ACHN (cell line): ENCODE measurements at regions not wholly inside any gene's neighbourhood (a gene's known extent, or its start where the extent isn't known, plus 50 kb on each side); places are given as distances from the start of the nearest gene placed in this dataset.

ENCODE experiments used
- DNase-seq: peaks from one replicate; pipeline ENCODE4 v3.0.0-alpha.2; 2015
- in situ Hi-C: cut with HindIII; loops from 2 replicates; pipeline ENCODE4 v1.10.0; 2017; ENCODE audit warnings: low sequenced_read_pairs, low pct_ligation_motif_present, low pct_unique_long_range_greater_than_20kb

GRCh38 chr13:74675972-74676371, 541.8 kb upstream of the KLF12 start:
- DNase-seq = no peak
- in situ Hi-C loops = no loop called here

DNA sequence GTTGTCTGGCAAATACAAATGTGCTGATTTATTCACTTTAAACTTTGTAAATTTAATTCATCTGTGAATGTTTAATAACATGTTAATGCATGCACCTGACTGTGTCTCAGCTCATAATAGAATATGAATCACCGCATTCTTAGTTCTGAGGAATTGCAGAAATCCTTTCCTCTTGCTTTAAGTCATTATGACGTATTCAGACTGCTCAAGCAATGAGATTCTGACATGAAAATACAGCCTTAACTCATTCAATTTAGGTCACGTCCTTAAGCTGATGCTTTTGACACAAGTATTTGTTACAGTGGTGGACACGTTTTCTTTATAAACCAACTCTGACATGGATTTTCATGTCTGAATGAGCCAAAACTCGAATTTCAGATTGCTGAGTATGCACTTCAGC, 541.0 kb upstream of the KLF12 start:
- DNase-seq = no peak
- in situ Hi-C loops = no loop called here

- no peak for DNase-seq
- in situ Hi-C loops = no loop called here
Measured at GRCh38 chr13:74674720-74675119, 540.5 kb upstream of the KLF12 start.

DNA sequence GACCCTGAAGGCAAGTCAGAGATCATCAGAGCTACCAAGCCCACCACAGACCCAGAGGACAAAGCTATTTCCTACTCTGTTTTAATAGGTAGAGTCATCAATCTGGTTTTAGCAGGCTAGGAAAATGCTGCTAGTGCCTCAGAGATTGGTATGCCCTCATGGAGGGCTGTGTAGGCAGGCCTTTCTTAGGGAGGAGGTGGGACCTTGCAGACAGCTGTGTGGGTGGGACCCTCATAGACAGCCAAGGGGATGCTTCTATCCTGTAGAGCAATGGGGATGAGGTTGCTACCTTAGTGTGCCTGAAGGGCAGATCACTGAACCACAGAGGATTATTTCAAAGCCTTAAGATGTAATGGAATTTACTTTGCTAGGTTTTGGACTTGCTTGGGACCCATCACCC, 534.9 kb upstream of the KLF12 start:
- DNase-seq = no peak

DNA sequence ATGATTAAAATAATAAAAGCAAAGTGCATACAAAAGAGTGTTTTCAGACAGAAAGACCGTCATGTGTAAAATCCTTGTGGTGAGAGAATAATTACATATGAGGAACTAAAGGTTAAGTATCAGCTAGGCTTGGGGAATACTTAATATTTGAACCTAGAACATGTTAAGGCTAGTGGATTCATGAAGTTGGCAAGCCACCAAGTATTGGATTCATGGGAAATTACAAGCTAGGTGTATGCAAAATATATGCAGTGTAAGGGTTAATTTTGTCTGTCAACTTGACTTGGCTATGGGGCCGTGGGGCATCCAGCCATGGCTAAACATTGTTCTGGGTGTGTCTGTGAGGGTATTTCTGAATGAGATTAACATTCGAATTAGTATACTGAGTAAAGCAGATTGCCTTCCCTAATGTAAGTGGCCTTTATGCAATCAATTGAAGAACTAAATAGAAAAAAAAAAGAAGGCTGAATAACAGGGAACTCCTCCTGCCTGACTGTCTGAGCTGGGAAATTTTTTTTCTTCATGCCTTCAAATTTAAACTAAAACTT, 533.5 kb upstream of the KLF12 start:
- no peak for DNase-seq
- in situ Hi-C loops = no loop called here

More for the DNA sequence above, 534.9 kb upstream of the KLF12 start:
- in situ Hi-C loops = no loop called here

DNA sequence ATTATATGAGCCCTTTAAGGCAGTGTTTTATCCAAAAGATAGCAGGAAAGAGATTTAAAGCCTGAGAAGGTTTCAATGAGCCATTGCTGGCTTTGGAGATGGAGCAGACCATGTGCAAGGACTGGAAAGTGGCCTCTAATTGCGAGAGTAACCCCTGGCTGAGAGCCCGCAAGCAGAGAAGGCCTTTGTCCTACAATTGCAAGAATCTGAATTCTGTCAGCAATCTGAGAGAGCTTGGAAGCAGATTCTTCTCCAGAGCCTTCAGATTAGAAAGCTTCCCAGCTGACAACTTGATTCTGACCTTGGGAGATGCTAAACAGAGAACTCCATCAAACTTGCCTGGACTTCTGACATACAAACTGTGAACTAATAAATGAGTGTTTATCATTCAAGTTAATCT, 528.7 kb upstream of the KLF12 start:
- in situ Hi-C loops = no loop called here
- DNase-seq = no peak

GRCh38 chr13:74661851-74662250, 527.6 kb upstream of the KLF12 start:
- in situ Hi-C loops = no loop called here
- no peak for DNase-seq

GRCh38 chr13:74657765-74658164, 523.6 kb upstream of the KLF12 start:
- DNase-seq = no peak
- in situ Hi-C loops = no loop called here

- no peak for DNase-seq
- in situ Hi-C loops = no loop called here
Measured at GRCh38 chr13:74651121-74651520, 516.9 kb upstream of the KLF12 start.

- DNase-seq = no peak
- in situ Hi-C loops = no loop called here
Measured at GRCh38 chr13:74647991-74648390, 513.8 kb upstream of the KLF12 start.

DNA sequence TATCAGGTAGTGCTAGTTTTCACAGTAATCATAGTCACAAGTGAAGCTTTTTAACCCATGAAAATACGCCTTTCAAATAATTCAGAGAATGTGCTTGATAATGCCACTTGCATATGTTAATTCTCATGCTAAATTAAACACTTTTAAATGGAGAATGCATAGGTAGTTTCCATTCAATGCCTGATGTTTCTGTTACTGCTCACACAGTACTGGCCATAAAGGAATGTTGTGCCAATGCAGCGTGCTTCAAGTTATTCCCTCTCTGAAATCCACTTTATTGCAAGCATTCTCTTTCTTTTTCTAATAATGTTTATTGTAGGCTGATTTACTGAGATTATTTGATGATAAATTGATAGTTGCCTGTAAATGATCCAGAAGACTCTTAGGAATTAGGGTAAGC, 513.0 kb upstream of the KLF12 start:
- in situ Hi-C loops = no loop called here
- no peak for DNase-seq

- in situ Hi-C loops = no loop called here
- no peak for DNase-seq
Measured at GRCh38 chr13:74646091-74646490, 511.9 kb upstream of the KLF12 start.

DNA sequence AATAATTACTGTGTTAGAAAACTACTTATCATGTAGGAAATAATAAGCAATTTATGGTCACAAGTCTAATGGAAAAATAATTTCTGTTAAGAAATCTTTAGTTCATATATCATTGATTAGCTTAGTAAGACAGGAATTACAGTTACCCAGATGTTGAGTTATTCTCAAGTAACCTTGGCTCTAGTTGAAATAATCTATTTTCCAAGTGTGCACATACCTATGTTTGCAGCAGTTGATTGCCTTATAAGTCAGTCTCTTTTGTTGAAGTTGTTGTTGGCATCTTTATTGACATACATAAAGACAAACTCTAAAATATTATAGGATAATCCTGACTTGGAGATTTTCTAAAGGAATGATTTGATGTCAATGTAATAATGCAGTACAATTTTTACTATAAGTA, 511.4 kb upstream of the KLF12 start:
- in situ Hi-C loops = no loop called here

DNA sequence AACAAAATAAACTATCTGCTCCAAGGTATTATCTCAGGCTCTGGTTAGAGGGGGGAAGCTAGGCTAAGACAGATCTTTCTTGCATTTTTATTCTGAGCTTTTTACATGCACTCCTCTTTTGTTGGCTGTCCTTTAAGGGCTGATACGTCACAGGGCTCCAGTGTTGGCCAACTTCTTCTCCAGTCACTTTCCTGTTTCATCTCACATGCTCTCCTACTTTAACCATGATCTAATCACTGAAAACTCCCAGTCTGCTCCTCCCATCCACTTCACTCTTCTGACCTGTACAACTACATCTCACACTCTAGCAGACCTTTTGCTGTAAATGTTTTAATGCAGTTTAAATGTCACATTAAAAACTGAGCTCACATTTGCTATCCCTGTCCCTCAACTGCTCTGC, 510.0 kb upstream of the KLF12 start:
- in situ Hi-C loops = no loop called here
- DNase-seq = no peak

More for the DNA sequence above, 511.4 kb upstream of the KLF12 start:
- no peak for DNase-seq

DNA sequence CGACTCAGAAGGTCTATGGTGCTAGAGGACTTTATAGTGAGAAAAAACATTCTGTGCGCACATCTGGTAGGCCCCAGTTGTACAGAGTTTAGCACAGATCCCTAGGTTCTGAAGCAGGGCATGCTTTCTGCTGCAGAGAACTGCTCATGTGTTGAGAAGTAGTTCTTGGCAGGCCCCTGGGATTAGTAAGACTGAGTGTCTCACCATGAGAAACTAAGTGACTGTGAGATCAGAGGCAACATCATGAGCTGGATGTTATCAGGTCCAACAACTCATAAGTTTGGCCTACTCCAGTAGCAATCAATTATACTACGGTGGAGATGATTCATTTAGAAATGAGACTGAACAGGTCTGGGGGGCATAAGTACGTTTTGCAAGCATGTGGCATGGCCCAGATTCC, 507.4 kb upstream of the KLF12 start:
- peak; percentile 0 for DNase-seq
- in situ Hi-C loops = no loop called here

DNA sequence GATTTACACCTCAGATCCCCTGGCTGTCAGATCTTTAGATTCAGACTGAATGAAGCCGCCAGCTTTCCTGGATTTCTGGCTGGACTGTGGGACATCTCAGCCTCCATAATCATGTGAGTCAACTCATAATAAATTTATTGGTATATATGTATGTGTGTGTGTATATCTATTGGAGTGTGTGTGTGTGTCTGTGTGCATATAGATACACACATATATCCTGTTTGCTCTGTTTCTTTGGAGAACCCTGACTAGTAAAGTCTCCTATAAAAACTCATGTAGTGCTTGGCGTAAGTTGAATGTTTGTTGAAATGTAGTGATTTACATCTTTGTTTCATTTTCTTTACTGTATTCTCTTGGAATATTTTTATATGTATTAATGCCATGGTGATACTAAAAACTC, 499.5 kb upstream of the KLF12 start:
- in situ Hi-C loops = no loop called here

GRCh38 chr13:74629985-74630384, 495.8 kb upstream of the KLF12 start:
- in situ Hi-C loops = no loop called here
- no peak for DNase-seq

More for the DNA sequence above, 499.5 kb upstream of the KLF12 start:
- no peak for DNase-seq

- no peak for DNase-seq
- in situ Hi-C loops = no loop called here
Measured at GRCh38 chr13:74625541-74625940, 491.3 kb upstream of the KLF12 start.

DNA sequence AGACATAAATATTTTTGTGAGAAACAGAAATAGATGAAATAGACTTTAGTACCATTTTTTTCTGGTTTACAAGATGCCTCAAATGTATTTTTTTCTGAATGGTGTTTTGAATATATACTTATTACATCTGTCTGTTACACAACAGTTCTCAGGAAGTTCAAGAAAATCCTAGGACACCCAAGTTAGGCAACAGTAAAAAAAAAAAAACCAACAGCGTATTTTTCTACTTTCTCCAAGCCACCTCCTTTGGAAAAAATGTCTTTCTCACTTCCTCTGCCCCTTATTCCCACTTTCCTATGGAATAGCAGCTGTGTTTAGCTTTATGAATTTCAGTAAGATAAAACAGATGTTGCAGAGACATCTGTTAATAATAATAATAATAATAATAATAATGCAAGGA, 489.6 kb upstream of the KLF12 start:
- no peak for DNase-seq
- in situ Hi-C loops = no loop called here

DNA sequence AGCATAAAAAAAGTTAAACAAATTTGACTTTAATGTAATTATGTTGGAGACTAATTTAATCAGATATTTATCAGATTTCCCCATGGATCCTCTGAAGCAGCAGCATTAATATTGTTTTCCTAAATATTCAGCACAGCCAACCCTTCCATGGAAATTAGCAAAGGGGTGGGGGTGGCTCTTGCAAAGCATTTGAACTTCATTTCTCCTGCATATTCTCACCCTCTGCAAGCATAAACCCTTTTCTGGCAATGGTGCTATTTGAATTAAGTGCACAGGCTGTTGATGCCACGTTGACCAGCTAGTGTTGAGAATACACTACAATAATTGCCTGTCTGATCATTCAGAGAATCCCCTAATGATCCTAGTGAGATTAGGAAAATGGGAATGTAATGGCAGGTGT, 488.1 kb upstream of the KLF12 start:
- no peak for DNase-seq
- in situ Hi-C loops = no loop called here

- in situ Hi-C loops = no loop called here
- no peak for DNase-seq
Measured at GRCh38 chr13:74620711-74621110, 486.5 kb upstream of the KLF12 start.
